ENCODE measurements at regions not wholly inside any gene's neighbourhood (a gene's known extent, or its start where the extent isn't known, plus 50 kb on each side); places are given as distances from the start of the nearest gene placed in this dataset.
"Not testable (repeated sequence)": the region's sequence is repeated elsewhere in the genome, so short reads cannot be mapped to it uniquely, and the experiment has no call there.

DNA sequence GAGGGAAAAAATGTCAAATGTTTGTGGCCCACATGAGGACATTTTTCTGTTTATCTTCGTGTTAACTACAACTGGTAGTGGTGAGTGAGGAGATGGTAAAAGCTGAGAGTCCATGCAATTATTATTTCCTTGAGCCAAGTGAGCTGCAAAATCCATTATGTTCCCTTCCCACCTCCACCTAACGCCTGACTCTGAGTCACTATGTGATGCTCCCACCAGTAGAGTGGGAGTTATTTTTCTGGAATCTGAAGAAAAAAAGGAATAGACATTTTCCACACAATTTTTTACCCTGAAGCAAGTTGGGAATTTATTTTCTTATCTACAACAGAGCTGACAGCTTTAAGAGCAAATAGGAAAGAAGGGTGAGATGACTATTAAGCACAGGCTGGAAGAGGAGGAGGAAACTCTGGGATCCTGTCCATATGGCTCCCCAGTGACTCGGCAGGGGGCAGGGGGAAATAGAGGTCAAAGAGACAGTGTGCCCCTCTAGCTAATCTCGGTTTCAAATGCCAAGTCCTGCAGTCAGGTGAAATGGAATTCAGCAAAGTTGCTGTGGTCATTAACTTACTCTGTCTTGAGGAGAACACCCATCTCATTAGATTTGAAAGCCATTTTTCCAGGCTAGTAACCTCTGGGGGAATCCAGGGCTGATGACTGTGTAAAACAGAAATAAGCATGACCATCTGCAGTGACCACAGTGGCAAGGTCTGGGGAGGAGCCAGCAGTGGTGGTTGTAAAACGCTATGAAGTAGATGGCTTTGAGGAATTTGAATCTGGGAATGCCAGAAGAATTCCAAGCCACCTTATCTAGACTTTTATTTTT, 463.9 kb downstream of the STK39 start:
- H3K36me3 ChIP-seq (ENCODE audit: control insufficient read depth in 4 of 4, insufficient read depth in 3 of 4, low read depth in 1 of 4, low read length in 3 of 4): no peaks in the 10 kb centered on the region
- 48% methylated on average over 5 of the region's 5 CpGs for WGBS
- no peak overlapping the region for H3K27ac ChIP-seq (ENCODE audit: low read depth in 1 of 2, low read length in 2 of 2)
- no peak for TF ChIP-seq GABPA (IDR thresholded peaks at IDR 0.05 in 1 of 2, conservative IDR thresholded peaks at IDR 0.05 in 1 of 2)
- no peak for TF ChIP-seq FOXA2 (IDR thresholded peaks at IDR 0.05)
- no peak for TF ChIP-seq HNF4G (IDR thresholded peaks at IDR 0.05)
- TF ChIP-seq SP1 (IDR thresholded peaks at IDR 0.05): no peak
- TF ChIP-seq, protein P1, sequence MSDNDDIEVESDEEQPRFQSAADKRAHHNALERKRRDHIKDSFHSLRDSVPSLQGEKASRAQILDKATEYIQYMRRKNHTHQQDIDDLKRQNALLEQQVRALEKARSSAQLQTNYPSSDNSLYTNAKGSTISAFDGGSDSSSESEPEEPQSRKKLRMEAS (IDR thresholded peaks at IDR 0.05): no peak
- no peak for TF ChIP-seq TAF1 (conservative IDR thresholded peaks at IDR 0.05)
- H3K9me3 ChIP-seq (ENCODE audit: control insufficient read depth in 4 of 4, low read length in 3 of 4): no peaks in the 10 kb centered on the region
- no peak overlapping the region for H3K4me3 ChIP-seq (ENCODE audit: low read depth in 1 of 3, low read length in 3 of 3)
- H3K27me3 ChIP-seq (ENCODE audit: control insufficient read depth in 4 of 4, insufficient read depth in 4 of 4, low read length in 3 of 4): peaks cover 0 to 2% (median 0%) of the 10 kb centered on the region in 4 donors
- H3K9ac ChIP-seq (ENCODE audit: low read depth in 1 of 2, low read length in 2 of 2): no peak overlapping the region
- peaks cover 2 to 16% (median 10%) of the 10 kb centered on the region in 4 donors for H3K4me1 ChIP-seq (ENCODE audit: control insufficient read depth in 4 of 4, insufficient read depth in 4 of 4, low read length in 3 of 4)
- no peak for DNase-seq (ENCODE audit: low spot score)

DNA sequence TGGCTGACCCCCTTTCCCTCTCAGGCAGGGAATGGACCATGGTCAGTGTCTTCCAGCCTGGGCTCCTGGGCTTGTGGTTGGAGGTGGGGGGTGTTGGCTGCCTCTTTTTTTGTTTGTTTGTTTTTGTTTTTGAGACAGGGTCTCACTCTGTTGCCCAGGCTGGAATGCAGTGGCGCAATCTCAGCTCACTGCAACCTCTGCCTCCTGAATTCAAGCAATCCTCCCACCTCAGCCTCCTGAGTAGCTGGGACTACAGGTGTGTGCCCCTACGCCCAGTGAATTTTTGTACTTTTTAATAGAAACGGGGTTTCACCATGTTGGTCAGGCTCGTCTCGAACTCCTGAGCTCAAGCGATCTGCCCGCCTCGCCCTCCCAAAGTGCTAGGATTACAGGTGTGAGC, 465.8 kb downstream of the STK39 start:
- H3K27me3 ChIP-seq (ENCODE audit: control insufficient read depth in 4 of 4, insufficient read depth in 4 of 4, low read length in 3 of 4); H3K4me1 ChIP-seq (ENCODE audit: control insufficient read depth in 4 of 4, insufficient read depth in 4 of 4, low read length in 3 of 4); H3K27ac ChIP-seq (ENCODE audit: low read depth in 1 of 2, low read length in 2 of 2); H3K36me3 ChIP-seq (ENCODE audit: control insufficient read depth in 4 of 4, insufficient read depth in 3 of 4, low read depth in 1 of 4, low read length in 3 of 4); DNase-seq (ENCODE audit: low spot score); H3K9ac ChIP-seq (ENCODE audit: low read depth in 1 of 2, low read length in 2 of 2); H3K9me3 ChIP-seq (ENCODE audit: control insufficient read depth in 4 of 4, low read length in 3 of 4); H3K4me3 ChIP-seq (ENCODE audit: low read depth in 1 of 3, low read length in 3 of 3): not testable (repeated sequence)
- WGBS: 90% methylated on average over 8 of the region's 8 CpGs

DNA sequence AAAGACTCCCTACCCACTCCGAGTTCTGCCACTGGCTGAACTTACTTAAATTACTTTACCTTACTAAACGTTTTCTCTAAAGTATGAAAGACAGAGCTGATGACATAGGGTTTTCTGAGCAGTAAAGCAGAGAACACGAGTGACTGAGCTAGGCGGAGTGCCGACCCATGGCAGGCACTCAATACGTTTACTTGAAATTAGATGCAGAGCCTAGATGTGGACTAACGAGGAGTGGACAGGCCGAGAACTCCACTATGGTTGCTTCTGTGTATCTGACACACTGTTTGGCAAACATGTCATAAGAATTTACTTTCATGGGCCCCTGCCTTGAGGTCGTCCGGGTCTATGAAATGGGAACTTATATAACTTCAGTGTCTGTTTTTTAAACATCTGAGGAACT, 471.0 kb downstream of the STK39 start:
- WGBS: 81% methylated on average over 10 of the region's 10 CpGs
- H3K27ac ChIP-seq (ENCODE audit: low read depth in 1 of 2, low read length in 2 of 2): no peak overlapping the region
- no peaks in the 10 kb centered on the region for H3K9me3 ChIP-seq (ENCODE audit: control insufficient read depth in 4 of 4, low read length in 3 of 4)
- DNase-seq (ENCODE audit: low spot score): no peak
- no peaks in the 10 kb centered on the region for H3K36me3 ChIP-seq (ENCODE audit: control insufficient read depth in 4 of 4, insufficient read depth in 3 of 4, low read depth in 1 of 4, low read length in 3 of 4)
- no peaks in the 10 kb centered on the region for H3K27me3 ChIP-seq (ENCODE audit: control insufficient read depth in 4 of 4, insufficient read depth in 4 of 4, low read length in 3 of 4)
- TF ChIP-seq, protein P2, sequence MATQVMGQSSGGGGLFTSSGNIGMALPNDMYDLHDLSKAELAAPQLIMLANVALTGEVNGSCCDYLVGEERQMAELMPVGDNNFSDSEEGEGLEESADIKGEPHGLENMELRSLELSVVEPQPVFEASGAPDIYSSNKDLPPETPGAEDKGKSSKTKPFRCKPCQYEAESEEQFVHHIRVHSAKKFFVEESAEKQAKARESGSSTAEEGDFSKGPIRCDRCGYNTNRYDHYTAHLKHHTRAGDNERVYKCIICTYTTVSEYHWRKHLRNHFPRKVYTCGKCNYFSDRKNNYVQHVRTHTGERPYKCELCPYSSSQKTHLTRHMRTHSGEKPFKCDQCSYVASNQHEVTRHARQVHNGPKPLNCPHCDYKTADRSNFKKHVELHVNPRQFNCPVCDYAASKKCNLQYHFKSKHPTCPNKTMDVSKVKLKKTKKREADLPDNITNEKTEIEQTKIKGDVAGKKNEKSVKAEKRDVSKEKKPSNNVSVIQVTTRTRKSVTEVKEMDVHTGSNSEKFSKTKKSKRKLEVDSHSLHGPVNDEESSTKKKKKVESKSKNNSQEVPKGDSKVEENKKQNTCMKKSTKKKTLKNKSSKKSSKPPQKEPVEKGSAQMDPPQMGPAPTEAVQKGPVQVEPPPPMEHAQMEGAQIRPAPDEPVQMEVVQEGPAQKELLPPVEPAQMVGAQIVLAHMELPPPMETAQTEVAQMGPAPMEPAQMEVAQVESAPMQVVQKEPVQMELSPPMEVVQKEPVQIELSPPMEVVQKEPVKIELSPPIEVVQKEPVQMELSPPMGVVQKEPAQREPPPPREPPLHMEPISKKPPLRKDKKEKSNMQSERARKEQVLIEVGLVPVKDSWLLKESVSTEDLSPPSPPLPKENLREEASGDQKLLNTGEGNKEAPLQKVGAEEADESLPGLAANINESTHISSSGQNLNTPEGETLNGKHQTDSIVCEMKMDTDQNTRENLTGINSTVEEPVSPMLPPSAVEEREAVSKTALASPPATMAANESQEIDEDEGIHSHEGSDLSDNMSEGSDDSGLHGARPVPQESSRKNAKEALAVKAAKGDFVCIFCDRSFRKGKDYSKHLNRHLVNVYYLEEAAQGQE (IDR thresholded peaks at IDR 0.05): no peak
- TF ChIP-seq TAF1 (conservative IDR thresholded peaks at IDR 0.05) (no peak), RXRA (IDR thresholded peaks at IDR 0.05) (no peak), RAD21 (IDR thresholded peaks at IDR 0.05) (no peak), HNF4A (conservative IDR thresholded peaks at IDR 0.05) (no peak), FOXA2 (IDR thresholded peaks at IDR 0.05) (no peak), GABPA (IDR thresholded peaks at IDR 0.05 in 1 of 2, conservative IDR thresholded peaks at IDR 0.05 in 1 of 2) (no peak), EGR1 (IDR thresholded peaks at IDR 0.05; ENCODE audit: low read depth in 2 of 2) (no peak), FOXA1 (IDR thresholded peaks at IDR 0.05) (no peak), HNF4G (IDR thresholded peaks at IDR 0.05) (no peak), JUND (IDR thresholded peaks at IDR 0.05) (no peak), NR2F2 (IDR thresholded peaks at IDR 0.05) (no peak), YY1 (IDR thresholded peaks at IDR 0.05) (no peak)
- TF ChIP-seq, protein P1 (IDR thresholded peaks at IDR 0.05): no peak
- TF ChIP-seq, protein P3, sequence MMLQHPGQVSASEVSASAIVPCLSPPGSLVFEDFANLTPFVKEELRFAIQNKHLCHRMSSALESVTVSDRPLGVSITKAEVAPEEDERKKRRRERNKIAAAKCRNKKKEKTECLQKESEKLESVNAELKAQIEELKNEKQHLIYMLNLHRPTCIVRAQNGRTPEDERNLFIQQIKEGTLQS (IDR thresholded peaks at IDR 0.05): no peak
- TF ChIP-seq, protein P4, sequence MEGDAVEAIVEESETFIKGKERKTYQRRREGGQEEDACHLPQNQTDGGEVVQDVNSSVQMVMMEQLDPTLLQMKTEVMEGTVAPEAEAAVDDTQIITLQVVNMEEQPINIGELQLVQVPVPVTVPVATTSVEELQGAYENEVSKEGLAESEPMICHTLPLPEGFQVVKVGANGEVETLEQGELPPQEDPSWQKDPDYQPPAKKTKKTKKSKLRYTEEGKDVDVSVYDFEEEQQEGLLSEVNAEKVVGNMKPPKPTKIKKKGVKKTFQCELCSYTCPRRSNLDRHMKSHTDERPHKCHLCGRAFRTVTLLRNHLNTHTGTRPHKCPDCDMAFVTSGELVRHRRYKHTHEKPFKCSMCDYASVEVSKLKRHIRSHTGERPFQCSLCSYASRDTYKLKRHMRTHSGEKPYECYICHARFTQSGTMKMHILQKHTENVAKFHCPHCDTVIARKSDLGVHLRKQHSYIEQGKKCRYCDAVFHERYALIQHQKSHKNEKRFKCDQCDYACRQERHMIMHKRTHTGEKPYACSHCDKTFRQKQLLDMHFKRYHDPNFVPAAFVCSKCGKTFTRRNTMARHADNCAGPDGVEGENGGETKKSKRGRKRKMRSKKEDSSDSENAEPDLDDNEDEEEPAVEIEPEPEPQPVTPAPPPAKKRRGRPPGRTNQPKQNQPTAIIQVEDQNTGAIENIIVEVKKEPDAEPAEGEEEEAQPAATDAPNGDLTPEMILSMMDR (IDR thresholded peaks at IDR 0.05; ENCODE audit: low read depth, low read length, missing input control): no peak
- H3K4me3 ChIP-seq (ENCODE audit: low read depth in 1 of 3, low read length in 3 of 3): no peak overlapping the region
- no peak overlapping the region for H3K9ac ChIP-seq (ENCODE audit: low read depth in 1 of 2, low read length in 2 of 2)
- H3K4me1 ChIP-seq (ENCODE audit: control insufficient read depth in 4 of 4, insufficient read depth in 4 of 4, low read length in 3 of 4): peaks cover 0 to 4% (median 1%) of the 10 kb centered on the region in 4 donors
